ENCODE measurements at regions not wholly inside any gene's neighbourhood (a gene's known extent, or its start where the extent isn't known, plus 50 kb on each side); places are given as distances from the start of the nearest gene placed in this dataset.

- Histone ChIP-seq H2AFZ (ENCODE audit: low read depth, low read length) (no peak overlapping the region), H3K9me3 (replicated peaks; ENCODE audit: control insufficient read depth, insufficient read depth, low read depth, low read length) (no peaks in the 10 kb centered on the region), H3K27me3 (ENCODE audit: control insufficient read depth in 2 of 2, insufficient read depth in 2 of 2, low read length in 2 of 2) (no peaks in the 10 kb centered on the region), H3K36me3 (ENCODE audit: control insufficient read depth, insufficient read depth, low read length) (no peaks in the 10 kb centered on the region), H3K4me3 (no peak overlapping the region), H4K20me1 (replicated peaks; ENCODE audit: control insufficient read depth, insufficient read depth, low read length) (no peaks in the 10 kb centered on the region), H3K4me2 (ENCODE audit: insufficient read depth, low read length) (no peak overlapping the region), H3K4me1 (replicated peaks in 1 of 2; ENCODE audit: control insufficient read depth in 2 of 2, insufficient read depth in 2 of 2, low read length in 2 of 2) (no peaks in the 10 kb centered on the region), H3K79me2 (ENCODE audit: control insufficient read depth, insufficient read depth, low read length) (no peaks in the 10 kb centered on the region), H3K9ac (ENCODE audit: insufficient read depth in 1 of 2, low read depth in 2 of 2, low read length in 2 of 2) (no peak overlapping the region), H3K27ac (ENCODE audit: extremely low read depth, low read depth, low read length) (no peak overlapping the region), H3K9me1 (ENCODE audit: control insufficient read depth, insufficient read depth, low read length) (no peaks in the 10 kb centered on the region)
- no TSS peak for BruUV-seq (replicated peaks)
- 0% methylated on average over 3 of the region's 3 CpGs for WGBS (ENCODE audit: insufficient coverage, low coverage, missing lambda C conversion rate)
- intact Hi-C loops (cut with micrococcal nuclease) = loop anchor here (10.0 kb wide), 1 partner anchor 263 kb away; no protein-coding TSS in a partner anchor
- DNase-seq (ENCODE audit: extremely low read depth in 1 of 4, low spot score in 3 of 4) = peak in 1 of 4 experiments; percentile 3
- in situ Hi-C loops (cut with MboI) = no loop called here
- peak; percentile 61 for ATAC-seq
- FAIRE-seq = no peak
- ChIA-PET POLR2A (no interaction called here), CTCF (ENCODE audit: low intra/inter-chr PET ratio) (no interaction called here)
- no peak for TF ChIP-seq PML (IDR thresholded peaks at IDR 0.05; ENCODE audit: low read length)
- no peak for TF ChIP-seq CREBBP (IDR thresholded peaks at IDR 0.05; ENCODE audit: low read depth, low read length)
- TF ChIP-seq ZNF445 (CRISPR knock-in tag; IDR thresholded peaks at IDR 0.05; ENCODE audit: low read depth) = no peak
- no peak for TF ChIP-seq DLX4 (CRISPR knock-in tag; IDR thresholded peaks at IDR 0.05)
- no peak for TF ChIP-seq BRD4 (IDR thresholded peaks at IDR 0.05)
- no peak for TF ChIP-seq CTCF (IDR thresholded peaks at IDR 0.05 in 2 of 3, conservative IDR thresholded peaks at IDR 0.05 in 1 of 3; ENCODE audit: insufficient read depth in 2 of 3, low read depth in 1 of 3, low read length in 3 of 3)
- TF ChIP-seq FOXA1 (IDR thresholded peaks at IDR 0.05; ENCODE audit: borderline replicate concordance) = no peak
- no peak for TF ChIP-seq NBN (IDR thresholded peaks at IDR 0.05; ENCODE audit: low read depth)
- TF ChIP-seq NCOA4 (IDR thresholded peaks at IDR 0.05; ENCODE audit: partially characterized antibody) = no peak
- TF ChIP-seq MAFK (IDR thresholded peaks at IDR 0.05; ENCODE audit: low read length) = no peak
- no peak; the same call in 1 of the 2 replicates for TF ChIP-seq ZNF175 (CRISPR knock-in tag; IDR thresholded peaks at IDR 0.05; ENCODE audit: low read depth)
- TF ChIP-seq RREB1 (CRISPR knock-in tag; IDR thresholded peaks at IDR 0.05) = no peak
- TF ChIP-seq SIN3A (IDR thresholded peaks at IDR 0.05; ENCODE audit: borderline replicate concordance in 2 of 2, control insufficient read depth in 1 of 2, low read depth in 2 of 2, low read length in 2 of 2) = no peak
- peak in 1 of 2 experiments; percentile 42; a peak in 1 of 4 replicates for TF ChIP-seq TRIM24 (IDR thresholded peaks at IDR 0.05)
- TF ChIP-seq ATF7 (IDR thresholded peaks at IDR 0.05) = no peak
- no peak for TF ChIP-seq ZBTB7A (IDR thresholded peaks at IDR 0.05; ENCODE audit: borderline replicate concordance, control insufficient read depth, low read depth, low read length)
- TF ChIP-seq BRF1 (IDR thresholded peaks at IDR 0.05; ENCODE audit: borderline replicate concordance, extremely low read depth, insufficient read length) = no peak
These were observed 142.3 kb upstream of the F9 start for GRCh38 chrX:139388254-139388653.
